Upper lobe of left lung (tissue), 6 donors: ENCODE measurements at regions not wholly inside any gene's neighbourhood (a gene's known extent, or its start where the extent isn't known, plus 50 kb on each side); places are given as distances from the start of the nearest gene placed in this dataset.

Source experiments
- ATAC-seq, 2 donors: fragments of 200-7000 bp; cut with Tn5 transposase; one replicate each; pipeline ENCODE4 v1.9.1; 2022; ENCODE audit warnings: mild to moderate bottlenecking in 2 of 2, moderate library complexity in 2 of 2; ENCODE audit not compliant: low FRiP score in 2 of 2
- DNase-seq, 2 donors: peaks; one replicate each; pipeline ENCODE4 v3.0.0-alpha.2; 2019 to 2020
- H3K27ac ChIP-seq, 4 donors: fragments of 200-600 bp; sonication (generic); one replicate each; pipeline ENCODE4 v1.5.1; 2016 to 2019
- H3K27me3 ChIP-seq, 4 donors: fragments of 200-600 bp; sonication (generic); one replicate each; pipeline ENCODE4 v1.5.1; 2017 to 2019
- H3K36me3 ChIP-seq, 4 donors: fragments of 200-600 bp; sonication (generic); one replicate each; pipeline ENCODE4 v1.5.1; 2016 to 2019
- H3K4me1 ChIP-seq, 4 donors: fragments of 200-600 bp; sonication (generic); one replicate each; pipeline ENCODE4 v1.5.1; 2018 to 2019
- H3K4me3 ChIP-seq, 4 donors: fragments of 200-600 bp; sonication (generic); one replicate each; pipeline ENCODE4 v1.5.1; 2017 to 2019; ENCODE audit warnings: mild to moderate bottlenecking in 2 of 4, moderate library complexity in 1 of 4
- H3K9me3 ChIP-seq, 4 donors: fragments of 200-600 bp; sonication (generic); one replicate each; pipeline ENCODE4 v1.5.1; 2018 to 2019
- CTCF ChIP-seq, 6 experiments: fragments of 450-650 bp in 4 of 6; fragments of 200-600 bp in 2 of 6; sonication (generic) in 2 of 6; IDR thresholded peaks; one replicate each; pipeline ENCODE4 v1.5.1; 2016 to 2019; ENCODE audit warnings: antibody characterized with exemption in 6 of 6
- EP300 ChIP-seq, 4 donors: sonication (generic); formaldehyde crosslinking; IDR thresholded peaks; one replicate each; pipeline ENCODE4 v1.5.1; 2017; ENCODE audit warnings: antibody characterized with exemption in 4 of 4, control low read depth in 2 of 4
- POLR2A ChIP-seq, 4 donors: fragments of 450-650 bp; IDR thresholded peaks; one replicate each; pipeline ENCODE4 v1.5.1; 2016 to 2017; ENCODE audit warnings: antibody characterized with exemption in 4 of 4, mild to moderate bottlenecking in 2 of 4
- POLR2AphosphoS5 ChIP-seq, 2 donors: sonication (generic); formaldehyde crosslinking; IDR thresholded peaks; one replicate each; pipeline ENCODE4 v1.5.1; 2017; ENCODE audit warnings: antibody characterized with exemption in 2 of 2
- WGBS, 2 donors: methylation state at CpG; one replicate each; pipeline ENCODE4 v1.1.5; 2017 to 2018; 5-methylcytosine and 5-hydroxymethylcytosine counted together
- donor health status: DM: no; HTN: no; CAD: no; lungs with moderate emphysema.
- donor health status: DM: no; HTN: yes; CAD: no; lungs with severe emphysema.

GRCh38 chr3:103711670-103712069 lies 1276.9 kb downstream of the ZPLD1 start:
- WGBS, 2 donors = 92 to 95% methylated on average over 5 of the region's 5 CpGs
- Histone ChIP-seq H3K4me1 (no peaks in the 10 kb centered on the region), H3K36me3 (no peaks in the 10 kb centered on the region), H3K27ac (no peak overlapping the region), H3K27me3 (no peaks in the 10 kb centered on the region), H3K9me3 (no peaks in the 10 kb centered on the region), H3K4me3 (no peak overlapping the region)
- DNase-seq (no peak), ATAC-seq (no peak)
- no peak for TF ChIP-seq POLR2AphosphoS5 (IDR thresholded peaks at IDR 0.05)
- no peak for TF ChIP-seq POLR2A (IDR thresholded peaks at IDR 0.05)
- TF ChIP-seq EP300 (IDR thresholded peaks at IDR 0.05) = no peak
- TF ChIP-seq CTCF (IDR thresholded peaks at IDR 0.05) = no peak

- WGBS, 2 donors = 54 to 59% methylated on average over 1 of the region's 1 CpG
- Histone ChIP-seq H3K4me3 (no peak overlapping the region), H3K9me3 (no peaks in the 10 kb centered on the region), H3K4me1 (no peaks in the 10 kb centered on the region), H3K36me3 (no peaks in the 10 kb centered on the region), H3K27me3 (no peaks in the 10 kb centered on the region), H3K27ac (no peak overlapping the region)
- TF ChIP-seq CTCF (IDR thresholded peaks at IDR 0.05) = no peak
- TF ChIP-seq EP300 (IDR thresholded peaks at IDR 0.05) = no peak
- ATAC-seq (no peak), DNase-seq (no peak)
These were observed 1277.6 kb downstream of the ZPLD1 start for GRCh38 chr3:103712320-103713008.

GRCh38 chr3:103729547-103729946 lies 1294.7 kb downstream of the ZPLD1 start:
- H3K9me3 ChIP-seq = no peaks in the 10 kb centered on the region
- TF ChIP-seq EP300 (IDR thresholded peaks at IDR 0.05) = no peak
- no peak for TF ChIP-seq CTCF (IDR thresholded peaks at IDR 0.05)
- TF ChIP-seq POLR2A (IDR thresholded peaks at IDR 0.05) = no peak
- no peak for TF ChIP-seq POLR2AphosphoS5 (IDR thresholded peaks at IDR 0.05)
- ATAC-seq = no peak
- H3K27me3 ChIP-seq = no peaks in the 10 kb centered on the region
- 64 to 86% methylated on average over 3 of the region's 3 CpGs for WGBS, 2 donors
- H3K27ac ChIP-seq = no peak overlapping the region
- no peaks in the 10 kb centered on the region for H3K4me1 ChIP-seq
- no peak for DNase-seq
- H3K4me3 ChIP-seq = no peak overlapping the region
- H3K36me3 ChIP-seq = no peaks in the 10 kb centered on the region

- Histone ChIP-seq H3K4me3 (no peak overlapping the region), H3K36me3 (no peaks in the 10 kb centered on the region), H3K4me1 (no peaks in the 10 kb centered on the region), H3K9me3 (no peaks in the 10 kb centered on the region), H3K27ac (no peak overlapping the region), H3K27me3 (no peaks in the 10 kb centered on the region)
- DNase-seq = no peak
- TF ChIP-seq POLR2A (IDR thresholded peaks at IDR 0.05) = no peak
- no peak for TF ChIP-seq CTCF (IDR thresholded peaks at IDR 0.05)
- no peak for TF ChIP-seq EP300 (IDR thresholded peaks at IDR 0.05)
- TF ChIP-seq POLR2AphosphoS5 (IDR thresholded peaks at IDR 0.05) = no peak
- 71 to 81% methylated on average over 3 of the region's 3 CpGs for WGBS, 2 donors
- ATAC-seq = no peak
These were observed 1295.9 kb downstream of the ZPLD1 start for GRCh38 chr3:103730744-103731143.

GRCh38 chr3:103752986-103753385 lies 1318.2 kb downstream of the ZPLD1 start:
- H3K9me3 ChIP-seq = no peaks in the 10 kb centered on the region
- no peaks in the 10 kb centered on the region for H3K36me3 ChIP-seq
- H3K4me3 ChIP-seq = no peak overlapping the region
- ATAC-seq = no peak
- no peak for TF ChIP-seq POLR2A (IDR thresholded peaks at IDR 0.05)
- TF ChIP-seq EP300 (IDR thresholded peaks at IDR 0.05) = no peak
- TF ChIP-seq CTCF (IDR thresholded peaks at IDR 0.05) = no peak
- TF ChIP-seq POLR2AphosphoS5 (IDR thresholded peaks at IDR 0.05) = no peak
- H3K27me3 ChIP-seq = no peaks in the 10 kb centered on the region
- no peak overlapping the region for H3K27ac ChIP-seq
- no peaks in the 10 kb centered on the region for H3K4me1 ChIP-seq
- DNase-seq = no peak
